Inflammatory macrophage treated with lipopolysaccharide for 4 hours (primary cell): ENCODE measurements at regions not wholly inside any gene's neighbourhood (a gene's known extent, or its start where the extent isn't known, plus 50 kb on each side); places are given as distances from the start of the nearest gene placed in this dataset.
"Not testable (repeated sequence)": the region's sequence is repeated elsewhere in the genome, so short reads cannot be mapped to it uniquely, and the experiment has no call there.

ENCODE experiments used
- DNase-seq: peaks from one replicate; pipeline ENCODE4 v3.0.0-alpha.2; 2020

- DNase-seq, result no peak
Measured at GRCh38 chr1:94769551-94769950, 50.6 kb upstream of the SLC44A3 start.

- DNase-seq, result peak; percentile 94
Measured at GRCh38 chr1:94768036-94768435, 52.1 kb upstream of the SLC44A3 start.

- DNase-seq, result no peak
Measured at GRCh38 chr1:94765958-94766357, 54.2 kb upstream of the SLC44A3 start.

- DNase-seq, result no peak
Measured at GRCh38 chr1:94759188-94759587, 61.0 kb upstream of the SLC44A3 start.

GRCh38 chr1:94757931-94758330 is 62.2 kb upstream of the SLC44A3 start:
- no peak for DNase-seq

DNA sequence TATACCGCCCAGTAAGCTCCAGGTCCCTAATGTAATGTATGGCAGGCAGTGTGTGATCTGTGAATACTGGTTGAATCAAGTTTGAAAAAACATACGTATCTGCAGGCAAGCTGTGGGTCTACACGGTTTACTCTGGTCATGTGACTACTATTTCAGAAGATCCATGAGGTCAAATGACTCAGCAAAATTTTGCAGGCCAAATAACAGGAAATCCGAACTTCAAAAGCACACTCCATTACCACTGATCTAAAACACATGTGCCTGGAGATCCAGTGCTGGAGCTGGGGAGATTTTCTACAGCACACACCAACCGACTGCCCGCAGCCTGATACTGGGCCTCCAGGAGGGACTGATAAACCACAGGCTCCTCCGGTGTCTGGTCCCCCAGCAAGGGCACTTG is 64.5 kb upstream of the SLC44A3 start:
- peak; percentile 59 for DNase-seq

DNA sequence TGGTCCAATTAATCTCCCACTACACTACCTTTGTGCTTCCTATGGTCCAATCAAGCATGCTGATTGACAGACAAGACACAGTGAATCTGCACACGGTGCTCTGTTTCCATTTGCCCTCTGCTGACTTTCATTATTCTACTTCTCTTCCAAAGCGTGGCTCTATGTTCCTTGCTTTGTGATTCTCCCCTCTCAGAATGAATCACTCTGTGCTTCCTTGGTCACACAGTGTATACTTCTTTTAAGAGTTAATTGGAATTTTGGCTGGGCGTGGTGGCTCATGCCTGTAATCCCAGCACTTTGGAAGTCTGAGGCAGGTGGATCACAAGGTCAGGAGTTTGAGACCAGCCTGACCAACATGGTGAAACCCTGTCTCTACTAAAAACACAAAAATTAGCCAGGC is 65.1 kb upstream of the SLC44A3 start:
- not testable (repeated sequence) for DNase-seq

DNA sequence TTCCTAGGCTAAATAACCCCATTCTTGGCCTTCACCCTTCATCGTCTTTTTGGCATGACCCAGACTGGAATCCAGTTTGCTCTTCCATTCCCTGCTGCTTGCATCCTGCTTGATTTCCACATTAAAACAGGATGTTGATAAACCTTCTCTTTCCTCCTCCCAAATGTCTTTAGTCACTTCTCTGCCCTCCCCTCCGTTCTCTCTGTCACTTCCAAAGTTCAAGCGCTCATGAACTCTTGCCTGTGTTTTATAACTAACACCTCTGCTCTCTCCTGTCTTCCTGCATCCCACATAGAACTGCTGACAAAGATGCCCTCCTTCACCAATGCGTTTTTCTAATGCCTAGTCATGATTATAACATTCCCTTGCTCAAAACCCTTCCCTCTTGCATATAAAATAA is 65.6 kb upstream of the SLC44A3 start:
- DNase-seq, result no peak

GRCh38 chr1:94754095-94754494 is 66.1 kb upstream of the SLC44A3 start:
- DNase-seq, result no peak

GRCh38 chr1:94753171-94753972 is 66.8 kb upstream of the SLC44A3 start:
- no peak for DNase-seq

DNA sequence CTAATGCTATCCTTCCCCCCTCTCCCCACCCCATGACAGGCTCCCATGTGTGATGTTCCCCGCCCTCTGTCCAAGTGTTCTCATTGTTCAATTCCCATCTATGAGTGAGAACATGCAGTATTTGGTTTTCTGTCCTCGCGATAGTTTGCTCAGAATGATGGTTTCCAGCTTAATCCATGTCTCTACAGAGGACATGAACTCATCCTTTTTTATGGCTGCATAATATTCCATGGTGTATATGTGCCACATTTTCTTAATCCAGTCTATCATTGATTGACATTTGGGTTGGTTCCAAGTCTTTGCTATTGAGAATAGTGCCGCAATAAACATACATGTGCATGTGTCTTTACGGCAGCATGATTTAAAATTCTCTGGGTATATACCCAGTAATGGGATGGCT is 68.7 kb upstream of the SLC44A3 start:
- not testable (repeated sequence) for DNase-seq

DNA sequence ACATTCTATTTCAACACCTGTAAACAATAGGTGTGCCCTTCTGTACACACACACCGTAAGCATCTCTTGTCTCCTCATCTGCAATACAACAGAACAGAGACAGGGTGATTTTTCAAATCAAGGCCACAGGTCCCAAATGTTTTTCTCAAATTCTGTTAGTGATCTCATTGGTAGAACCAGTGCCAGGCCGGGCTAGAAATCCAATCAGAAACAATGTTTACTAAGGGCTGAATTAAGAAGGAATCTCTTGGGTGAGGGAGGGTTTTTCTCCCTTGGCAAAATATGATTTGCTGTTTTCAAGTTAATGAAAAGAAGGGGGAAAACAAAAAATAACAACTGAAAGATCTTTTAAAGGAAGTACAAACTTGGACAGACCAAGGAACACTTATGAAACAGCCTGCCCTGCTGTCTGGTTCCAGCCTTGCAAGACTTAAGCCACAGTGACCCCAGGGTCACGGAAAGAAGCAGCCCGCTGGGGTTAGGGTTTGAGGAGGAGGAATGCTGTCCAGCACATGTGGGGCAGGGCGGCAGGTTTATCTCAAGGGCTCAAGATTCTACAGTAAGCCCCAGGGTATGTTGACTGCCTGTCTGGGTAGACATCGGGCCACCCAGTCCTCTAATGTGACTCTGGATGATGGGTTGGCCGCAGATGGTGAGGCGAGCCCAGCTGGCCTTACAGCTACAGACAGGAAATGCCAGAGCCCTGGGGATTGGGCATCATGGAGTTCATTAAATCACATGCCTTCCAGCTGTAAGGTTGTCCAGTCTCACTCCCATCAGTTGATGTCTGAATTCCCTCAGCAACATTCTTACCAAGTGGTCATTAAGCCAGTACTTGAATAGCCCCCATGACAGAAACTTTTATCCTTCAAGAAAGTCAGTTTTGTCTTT is 73.3 kb upstream of the SLC44A3 start:
- peak; percentile 35 for DNase-seq

GRCh38 chr1:94745742-94746141 is 74.4 kb upstream of the SLC44A3 start:
- no peak for DNase-seq

DNA sequence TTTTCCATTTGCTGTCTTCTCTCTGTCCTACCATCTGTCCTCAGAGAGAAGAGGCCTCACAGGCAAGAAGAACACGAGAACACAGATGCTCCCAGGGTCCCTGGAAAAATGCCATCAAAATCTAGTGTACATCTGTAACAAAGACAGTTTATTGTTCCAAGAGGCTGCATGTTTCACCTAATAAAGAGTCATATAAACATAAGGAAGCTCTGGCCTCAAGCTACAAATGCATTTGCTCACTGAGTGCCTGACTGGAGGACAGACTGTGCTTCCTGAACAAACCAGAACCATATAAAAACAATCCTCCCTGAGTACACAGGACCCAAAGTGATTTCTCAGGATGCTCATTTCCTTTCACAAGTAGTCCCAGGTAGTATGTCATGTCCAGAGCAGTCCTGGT is 76.3 kb upstream of the SLC44A3 start:
- no peak for DNase-seq

- DNase-seq, result no peak
Measured at GRCh38 chr1:94741996-94742395, 78.2 kb upstream of the SLC44A3 start.

DNA sequence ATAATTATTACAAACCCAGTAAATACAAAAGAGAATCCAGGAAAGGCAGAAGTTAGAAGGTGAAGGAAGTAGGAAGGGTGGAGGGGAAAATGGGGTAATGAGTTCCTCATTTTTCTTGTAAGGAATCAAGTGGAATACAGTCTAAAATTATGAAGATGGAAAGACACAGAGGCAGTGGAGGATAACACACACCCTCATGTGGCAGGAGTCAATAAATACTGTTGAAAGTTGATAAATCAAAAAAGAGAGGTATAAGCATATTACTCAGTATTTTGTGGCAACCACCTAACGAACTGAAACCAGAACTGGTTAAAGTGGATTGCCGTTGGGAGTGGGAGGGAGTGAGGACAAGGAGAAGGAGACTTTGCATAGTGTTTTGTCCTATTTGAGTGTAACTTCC is 78.6 kb upstream of the SLC44A3 start:
- peak; percentile 87 for DNase-seq

DNA sequence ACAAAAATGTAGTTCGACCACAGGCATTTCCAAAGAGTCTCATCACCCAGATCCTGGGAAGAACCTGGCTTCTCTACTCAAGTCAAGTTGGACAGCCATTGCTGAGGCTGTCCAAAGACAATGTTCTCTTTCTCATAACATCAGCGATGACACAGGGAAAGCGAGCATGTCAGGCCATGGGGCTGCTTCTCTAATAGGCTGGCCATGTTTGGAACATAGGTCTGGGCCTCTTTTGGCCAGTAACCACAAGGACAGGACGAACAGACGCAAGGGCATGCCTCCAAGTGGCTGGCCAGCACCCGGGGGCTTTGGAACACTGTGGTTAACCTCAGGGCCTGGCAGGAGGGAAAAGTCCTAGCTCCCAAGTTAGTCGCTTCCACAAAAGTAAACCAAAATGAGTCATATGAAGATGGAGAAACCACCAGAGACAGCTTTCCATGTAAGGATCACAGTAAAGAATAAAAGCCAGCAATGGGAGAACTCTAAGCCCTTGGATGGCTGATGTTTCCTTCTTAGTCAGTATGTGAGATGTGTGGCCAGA is 80.6 kb upstream of the SLC44A3 start:
- DNase-seq, result peak; percentile 44

- no peak for DNase-seq
Measured at GRCh38 chr1:94738371-94738770, 81.8 kb upstream of the SLC44A3 start.

DNA sequence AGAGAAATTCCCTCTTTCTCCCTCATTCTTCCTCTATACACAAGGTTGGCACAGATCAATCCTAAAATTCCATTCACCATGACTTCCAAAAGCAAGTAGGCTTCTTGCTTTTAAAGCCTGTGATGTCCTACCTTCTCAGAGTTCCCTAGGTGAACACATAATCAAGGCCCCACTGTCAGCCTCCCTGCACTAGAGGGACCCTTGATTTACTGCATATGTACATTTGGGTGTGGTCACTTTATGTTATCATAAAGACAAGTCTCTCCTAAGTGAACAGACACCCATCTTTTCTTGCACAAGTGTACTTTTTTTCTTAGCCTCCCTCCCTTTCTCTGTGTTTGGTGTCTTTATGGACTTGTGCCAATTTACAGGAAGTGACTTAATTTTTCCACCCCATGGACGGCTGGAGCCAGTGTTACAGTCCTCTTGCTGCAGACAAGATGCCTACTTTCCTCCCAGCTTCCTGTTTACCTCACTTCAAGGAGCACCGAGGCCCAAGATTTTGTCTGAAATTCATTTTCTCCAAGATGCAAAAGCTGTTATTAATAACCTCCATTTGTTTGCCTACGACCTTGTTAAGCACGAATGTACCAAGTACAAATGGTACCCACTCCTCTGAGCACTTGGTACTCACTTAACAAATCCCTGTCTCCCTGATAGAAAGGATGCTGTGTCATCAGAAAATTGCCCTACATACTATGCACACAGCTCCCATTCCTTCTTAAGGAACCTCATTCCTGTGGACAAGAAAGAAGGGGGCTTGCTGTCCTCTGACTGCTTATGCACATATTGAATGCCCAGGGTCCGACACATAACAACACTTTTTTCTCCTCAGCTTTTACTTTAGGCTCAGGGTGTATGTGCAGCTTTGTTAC is 82.8 kb upstream of the SLC44A3 start:
- DNase-seq, result peak; percentile 61

DNA sequence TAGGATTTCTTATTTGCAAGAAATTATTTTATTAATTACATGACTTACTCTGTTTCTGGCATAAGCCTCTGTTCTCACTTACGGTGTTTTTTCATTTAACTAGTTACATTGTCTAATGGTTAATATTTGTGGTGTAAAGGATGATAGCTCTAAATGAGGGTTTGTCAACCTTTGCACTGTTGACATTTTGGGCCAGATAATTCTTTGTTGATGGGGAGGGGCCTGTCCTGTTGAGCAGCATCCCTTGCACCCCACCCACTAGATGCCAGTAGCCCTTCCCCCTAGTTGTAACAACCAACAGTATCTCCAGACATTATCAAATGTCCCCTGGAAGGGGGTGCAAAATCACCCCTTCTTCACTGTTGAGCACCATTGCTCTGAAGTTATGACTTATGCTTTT is 83.6 kb upstream of the SLC44A3 start:
- DNase-seq, result no peak

GRCh38 chr1:94736073-94736472 is 84.1 kb upstream of the SLC44A3 start:
- no peak for DNase-seq

DNA sequence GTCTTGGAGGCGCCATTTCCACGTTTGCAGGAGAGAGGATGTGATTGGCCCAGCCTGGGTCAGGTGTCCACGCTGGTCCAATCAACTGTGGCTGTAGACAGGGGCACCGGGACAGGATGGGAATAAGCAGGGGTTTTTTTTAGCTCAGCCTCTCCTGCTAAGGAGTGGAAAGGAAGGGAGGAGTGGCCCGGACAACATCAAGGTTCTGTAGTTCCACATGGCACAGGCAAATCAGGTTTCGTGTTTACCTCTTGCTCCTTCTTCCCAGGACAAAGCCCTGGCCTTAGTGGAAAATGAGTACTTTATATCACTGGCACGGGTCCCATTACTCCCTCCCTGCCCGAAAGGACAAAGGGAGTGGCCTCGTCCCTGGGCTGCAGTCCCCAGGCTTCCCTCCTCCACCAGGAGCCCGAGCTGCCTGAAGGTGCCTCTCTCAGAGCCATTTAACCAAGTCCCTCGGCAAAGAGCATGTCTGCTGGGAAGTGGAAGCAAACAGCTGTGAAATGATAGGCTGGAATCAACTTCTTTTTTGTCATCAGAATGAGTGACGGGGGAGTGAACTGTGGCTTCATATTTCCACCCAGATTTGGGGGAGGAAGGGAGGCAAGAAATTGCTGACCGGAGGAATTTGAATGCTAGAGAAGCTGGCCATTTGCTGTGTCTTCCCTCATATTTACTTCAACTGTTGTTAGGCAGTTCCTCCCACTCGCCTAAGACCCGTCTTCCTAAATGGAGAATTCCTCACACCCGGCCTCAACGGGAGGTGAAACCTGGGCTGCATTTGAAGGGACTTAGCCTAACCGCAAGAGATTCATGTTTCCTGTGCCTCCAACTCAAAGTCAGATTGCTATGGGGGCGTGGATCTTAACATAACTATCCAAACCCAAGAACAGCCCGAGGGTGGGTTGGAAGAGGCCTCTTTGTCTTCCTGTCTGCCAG is 84.9 kb upstream of the SLC44A3 start:
- peak; percentile 46 for DNase-seq
